Endothelial cell of umbilical vein (primary cell): ENCODE measurements at regions not wholly inside any gene's neighbourhood (a gene's known extent, or its start where the extent isn't known, plus 50 kb on each side); places are given as distances from the start of the nearest gene placed in this dataset.
A peak's percentile ranks its signal among the peaks of the same experiment; 100 is the strongest.

Experiments
- BruUV-seq: library from RNA; stranded (reverse); fragments of 400-500 nt; replicated peaks from 2 replicates; lab custom pipeline; 2021; lab: Mats Ljungman, UMichigan
- CTCF ChIA-PET: fragments of 300-600, 350-600 bp; sonication (Branson Sonifier 250); formaldehyde crosslinking; loops from one replicate; lab custom pipeline; 2021; ENCODE audit warnings: antibody characterized with exemption, inconsistent platforms; lab: Charles Lee
- POLR2A ChIA-PET: fragments of 300-600, 350-600 bp; sonication (Branson Sonifier 250); formaldehyde crosslinking; loops from one replicate; lab custom pipeline; 2021; ENCODE audit warnings: antibody characterized with exemption, inconsistent platforms; lab: Charles Lee
- DNase-seq: peaks from one replicate; pipeline ENCODE4 v3.0.0-alpha.2; 2011; ENCODE audit warnings: low read depth, low spot score
- FAIRE-seq: peaks from 2 replicates; lab custom pipeline; 2011; peaks lifted over from hg19 to GRCh38; lab: Jason Lieb, UNC
- H2AFZ ChIP-seq: 2 replicates; pipeline ENCODE4 v1.6.0; 2012; ENCODE audit warnings: low read depth, low read length, control low read depth, inconsistent platforms
- H3K27ac ChIP-seq: 2 replicates; pipeline ENCODE4 v1.5.1; 2011; ENCODE audit warnings: low read depth, mild to moderate bottlenecking, control low read depth, low read length, moderate library complexity; ENCODE audit not compliant: insufficient read depth
- H3K27me3 ChIP-seq, 2 experiments: 2 replicates each; pipeline versions ENCODE4 v1.6.0 to v1.6.1; 2011; ENCODE audit warnings: low read length in 2 of 2, mixed read lengths in 1 of 2; ENCODE audit not compliant: control insufficient read depth in 2 of 2, insufficient read depth in 2 of 2
- H3K36me3 ChIP-seq, 2 experiments: 2 replicates in 1 of 2; 3 replicates in 1 of 2; pipeline ENCODE4 v1.5.1; 2011; ENCODE audit warnings: low read length in 2 of 2, mild to moderate bottlenecking in 1 of 2, moderate library complexity in 1 of 2; ENCODE audit not compliant: control insufficient read depth in 2 of 2, insufficient read depth in 2 of 2; ENCODE audit errors: extremely low read depth in 1 of 2
- H3K4me1 ChIP-seq: 3 replicates; pipeline ENCODE4 v1.5.1; 2011; ENCODE audit warnings: mild to moderate bottlenecking, low read length; ENCODE audit not compliant: control insufficient read depth, insufficient read depth; ENCODE audit errors: extremely low read depth
- H3K4me2 ChIP-seq: 2 replicates; pipeline ENCODE4 v1.6.1; 2011; ENCODE audit warnings: low read length, control low read depth, mixed read lengths; ENCODE audit not compliant: insufficient read depth
- H3K4me3 ChIP-seq, 3 experiments: fragments of 200-600 bp in 1 of 3; sonication (generic), shearing (Covaris generic) in 1 of 3; replicated peaks in 1 of 3; 2 replicates each; pipeline ENCODE4 v1.5.1; 2011 to 2016; ENCODE audit warnings: control low read depth in 3 of 3, low read length in 3 of 3, mild to moderate bottlenecking in 2 of 3, inconsistent platforms in 1 of 3, low read depth in 1 of 3, moderate library complexity in 1 of 3; ENCODE audit not compliant: insufficient read depth in 1 of 3
- H3K79me2 ChIP-seq: 2 replicates; pipeline ENCODE4 v1.6.0; 2012; ENCODE audit warnings: low read length, inconsistent platforms; ENCODE audit not compliant: control insufficient read depth, insufficient read depth
- H3K9ac ChIP-seq: replicated peaks from 2 replicates; pipeline ENCODE3; 2011; ENCODE audit warnings: low read length, control low read depth; ENCODE audit not compliant: insufficient read depth; ENCODE audit errors: extremely low read depth
- H3K9me1 ChIP-seq: replicated peaks from 3 replicates; pipeline ENCODE4 v1.6.0; 2011; ENCODE audit warnings: mild to moderate bottlenecking, low read length; ENCODE audit not compliant: control insufficient read depth, insufficient read depth; ENCODE audit errors: extremely low read depth
- H3K9me3 ChIP-seq: replicated peaks from 2 replicates; pipeline ENCODE4 v1.5.1; 2012; ENCODE audit warnings: low read length, inconsistent platforms; ENCODE audit not compliant: control insufficient read depth, insufficient read depth
- H4K20me1 ChIP-seq: replicated peaks from 2 replicates; pipeline ENCODE3; 2011; ENCODE audit warnings: mild to moderate bottlenecking, low read length; ENCODE audit not compliant: control insufficient read depth, insufficient read depth; ENCODE audit errors: extremely low read depth
- EZH2 ChIP-seq: IDR thresholded peaks from 2 replicates; pipeline ENCODE4 v1.6.1; 2012; ENCODE audit warnings: borderline replicate concordance, low read depth, mild to moderate bottlenecking, moderate library complexity, low read length, inconsistent platforms; ENCODE audit not compliant: severe bottlenecking
- GATA2 ChIP-seq: IDR thresholded peaks from 2 replicates; pipeline ENCODE4 v1.7.0; 2011; ENCODE audit warnings: low read depth, mild to moderate bottlenecking, moderate library complexity, mixed read lengths, low read length; ENCODE audit not compliant: insufficient read length, insufficient read depth
- MAX ChIP-seq: IDR thresholded peaks from 2 replicates; pipeline ENCODE4 v1.6.1; 2011; ENCODE audit not compliant: insufficient read depth, insufficient read length
- POLR2A ChIP-seq: IDR thresholded peaks from 2 replicates; pipeline ENCODE4 v1.6.1; 2012; ENCODE audit warnings: low read depth, mild to moderate bottlenecking, control low read depth, low read length
- POLR2AphosphoS5 ChIP-seq: IDR thresholded peaks from 2 replicates; pipeline ENCODE4 v1.6.1; 2012; ENCODE audit warnings: low read depth, mild to moderate bottlenecking, control low read depth, low read length, moderate library complexity; ENCODE audit not compliant: insufficient read depth
- dilution Hi-C: fragments of 300-500 bp; cut with MboI; formaldehyde crosslinking; loops from one replicate; pipeline ENCODE4 v1.15.0; 2019; ENCODE audit warnings: low sequenced_read_pairs; ENCODE audit not compliant: extremely low pct_ligation_motif_present
- intact Hi-C: fragments of 100-400 bp; cut with micrococcal nuclease; formaldehyde crosslinking; loops from one replicate; pipeline ENCODE4 v1.10.0; 2022

- TF ChIP-seq EZH2 (no peak), POLR2A (no peak), POLR2AphosphoS5 (no peak), MAX (no peak)
These were observed 59.4 kb upstream of the EPB41L3 start for GRCh38 chr18:5603153-5603552.

GRCh38 chr18:5601188-5601624, 57.4 kb upstream of the EPB41L3 start:
- H3K36me3 ChIP-seq, result no peaks in the 10 kb centered on the region
- H3K27ac ChIP-seq, result no peak overlapping the region
- no peaks in the 10 kb centered on the region for H3K4me1 ChIP-seq
- DNase-seq (no peak), FAIRE-seq (no peak)
- ChIA-PET CTCF (interaction anchor here (0.8 to 2.4 kb wide), 13 partner anchors 10 to 1285 kb away, joined by 3 to 24 read pairs (median 5); no protein-coding TSS in a partner anchor), POLR2A (no interaction called here)
- no peak overlapping the region for H3K9ac ChIP-seq
- no peak overlapping the region for H3K4me3 ChIP-seq
- no peak overlapping the region for H2AFZ ChIP-seq
- H3K4me2 ChIP-seq, result no peak overlapping the region
- TF ChIP-seq GATA2 (no peak), EZH2 (peak; percentile 17)
- no peaks in the 10 kb centered on the region for H3K9me3 ChIP-seq
- no TSS peak for BruUV-seq
- no peaks in the 10 kb centered on the region for H3K9me1 ChIP-seq
- H3K27me3 ChIP-seq, result peaks cover 0 to 11% of the 10 kb centered on the region in 2 experiments
- dilution Hi-C loops (no loop called here), intact Hi-C loops (loop anchor here (5.0 kb wide), 1 partner anchor 241 kb away; no protein-coding TSS in a partner anchor)
- H3K79me2 ChIP-seq, result no peaks in the 10 kb centered on the region
- no peaks in the 10 kb centered on the region for H4K20me1 ChIP-seq

More at GRCh38 chr18:5603153-5603552, 59.4 kb upstream of the EPB41L3 start:
- dilution Hi-C loops, result no loop called here
- DNase-seq (no peak), FAIRE-seq (no peak)
- H3K36me3 ChIP-seq, result no peaks in the 10 kb centered on the region
- POLR2A ChIA-PET, result no interaction called here
- H3K79me2 ChIP-seq, result no peaks in the 10 kb centered on the region
- no TSS peak for BruUV-seq
- CTCF ChIA-PET, result interaction anchor here (1.0 to 1.3 kb wide), 2 partner anchors 286 to 616 kb away, joined by 4 read pairs; no protein-coding TSS in a partner anchor
- H4K20me1 ChIP-seq, result no peaks in the 10 kb centered on the region
- no peaks in the 10 kb centered on the region for H3K9me3 ChIP-seq
- H2AFZ ChIP-seq, result no peak overlapping the region
- no peak overlapping the region for H3K27ac ChIP-seq
- H3K4me1 ChIP-seq, result no peaks in the 10 kb centered on the region
- intact Hi-C loops, result loop anchor here (2.0 to 5.0 kb wide), 2 partner anchors 239 to 920 kb away; no protein-coding TSS in a partner anchor
- no peak overlapping the region for H3K4me2 ChIP-seq
- H3K27me3 ChIP-seq, result peaks cover 0 to 11% of the 10 kb centered on the region in 2 experiments
- H3K4me3 ChIP-seq, result no peak overlapping the region
- H3K9me1 ChIP-seq, result no peaks in the 10 kb centered on the region
- H3K9ac ChIP-seq, result no peak overlapping the region
